ENCODE measurements at regions not wholly inside any gene's neighbourhood (a gene's known extent, or its start where the extent isn't known, plus 50 kb on each side); places are given as distances from the start of the nearest gene placed in this dataset.

DNA sequence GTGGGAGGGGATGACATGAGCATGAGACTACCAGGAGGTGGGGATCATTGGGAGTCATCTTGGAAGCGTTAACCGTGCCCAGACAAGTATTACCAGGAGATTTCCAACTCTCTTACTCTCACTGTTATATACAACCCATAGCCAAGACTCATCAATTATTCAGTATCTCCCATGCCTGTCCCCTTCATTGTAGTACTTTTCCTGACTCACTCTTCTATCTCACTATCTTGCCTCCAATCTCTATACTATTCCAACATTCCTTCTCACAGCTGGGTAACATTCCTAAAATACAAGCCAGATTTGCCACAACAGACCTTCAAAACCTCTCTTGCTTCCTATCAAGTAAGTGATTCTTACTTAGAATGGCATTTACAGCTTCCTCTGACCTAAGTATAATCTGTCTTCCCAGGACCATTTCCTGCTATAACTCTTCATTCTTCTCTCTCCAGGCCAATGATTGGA, 226.3 kb upstream of the SMLR1 start:
- TF ChIP-seq POLR2AphosphoS5 (IDR thresholded peaks at IDR 0.05; ENCODE audit: borderline replicate concordance, low read depth, low read length) (no peak), EZH2 (IDR thresholded peaks at IDR 0.05) (no peak)
